ENCODE measurements at regions not wholly inside any gene's neighbourhood (a gene's known extent, or its start where the extent isn't known, plus 50 kb on each side); places are given as distances from the start of the nearest gene placed in this dataset.

DNA sequence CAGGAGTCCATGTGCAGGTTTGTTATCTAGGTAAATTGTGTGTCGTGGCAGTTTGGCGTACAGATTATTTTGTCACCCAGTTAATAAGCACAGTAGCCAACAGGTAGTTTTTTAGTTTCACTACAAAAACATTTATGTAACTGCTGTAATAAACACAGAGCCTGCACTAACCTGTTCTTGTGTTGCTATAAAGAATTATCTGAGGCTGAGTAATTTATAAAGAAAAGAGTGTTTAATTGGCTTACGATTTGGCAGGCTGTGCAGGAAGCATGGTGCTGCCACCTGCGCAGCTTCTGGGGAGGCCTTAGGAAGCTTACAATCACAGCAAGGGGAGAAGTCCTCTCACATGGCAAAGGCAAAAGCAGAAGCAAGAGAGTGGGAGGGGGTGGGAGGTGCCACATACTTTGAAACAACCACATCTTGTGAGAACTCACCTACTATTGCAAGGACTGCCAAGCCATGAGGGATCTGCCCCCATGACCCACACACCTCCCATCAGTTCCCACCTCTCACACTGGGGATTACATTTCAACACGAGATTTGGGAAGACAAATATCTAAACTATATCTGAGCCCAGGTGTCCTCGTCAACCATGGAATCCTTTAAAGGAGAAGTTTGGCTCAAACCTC, 266.4 kb upstream of the GRIP1 start (continued):
- TF ChIP-seq, protein P1, sequence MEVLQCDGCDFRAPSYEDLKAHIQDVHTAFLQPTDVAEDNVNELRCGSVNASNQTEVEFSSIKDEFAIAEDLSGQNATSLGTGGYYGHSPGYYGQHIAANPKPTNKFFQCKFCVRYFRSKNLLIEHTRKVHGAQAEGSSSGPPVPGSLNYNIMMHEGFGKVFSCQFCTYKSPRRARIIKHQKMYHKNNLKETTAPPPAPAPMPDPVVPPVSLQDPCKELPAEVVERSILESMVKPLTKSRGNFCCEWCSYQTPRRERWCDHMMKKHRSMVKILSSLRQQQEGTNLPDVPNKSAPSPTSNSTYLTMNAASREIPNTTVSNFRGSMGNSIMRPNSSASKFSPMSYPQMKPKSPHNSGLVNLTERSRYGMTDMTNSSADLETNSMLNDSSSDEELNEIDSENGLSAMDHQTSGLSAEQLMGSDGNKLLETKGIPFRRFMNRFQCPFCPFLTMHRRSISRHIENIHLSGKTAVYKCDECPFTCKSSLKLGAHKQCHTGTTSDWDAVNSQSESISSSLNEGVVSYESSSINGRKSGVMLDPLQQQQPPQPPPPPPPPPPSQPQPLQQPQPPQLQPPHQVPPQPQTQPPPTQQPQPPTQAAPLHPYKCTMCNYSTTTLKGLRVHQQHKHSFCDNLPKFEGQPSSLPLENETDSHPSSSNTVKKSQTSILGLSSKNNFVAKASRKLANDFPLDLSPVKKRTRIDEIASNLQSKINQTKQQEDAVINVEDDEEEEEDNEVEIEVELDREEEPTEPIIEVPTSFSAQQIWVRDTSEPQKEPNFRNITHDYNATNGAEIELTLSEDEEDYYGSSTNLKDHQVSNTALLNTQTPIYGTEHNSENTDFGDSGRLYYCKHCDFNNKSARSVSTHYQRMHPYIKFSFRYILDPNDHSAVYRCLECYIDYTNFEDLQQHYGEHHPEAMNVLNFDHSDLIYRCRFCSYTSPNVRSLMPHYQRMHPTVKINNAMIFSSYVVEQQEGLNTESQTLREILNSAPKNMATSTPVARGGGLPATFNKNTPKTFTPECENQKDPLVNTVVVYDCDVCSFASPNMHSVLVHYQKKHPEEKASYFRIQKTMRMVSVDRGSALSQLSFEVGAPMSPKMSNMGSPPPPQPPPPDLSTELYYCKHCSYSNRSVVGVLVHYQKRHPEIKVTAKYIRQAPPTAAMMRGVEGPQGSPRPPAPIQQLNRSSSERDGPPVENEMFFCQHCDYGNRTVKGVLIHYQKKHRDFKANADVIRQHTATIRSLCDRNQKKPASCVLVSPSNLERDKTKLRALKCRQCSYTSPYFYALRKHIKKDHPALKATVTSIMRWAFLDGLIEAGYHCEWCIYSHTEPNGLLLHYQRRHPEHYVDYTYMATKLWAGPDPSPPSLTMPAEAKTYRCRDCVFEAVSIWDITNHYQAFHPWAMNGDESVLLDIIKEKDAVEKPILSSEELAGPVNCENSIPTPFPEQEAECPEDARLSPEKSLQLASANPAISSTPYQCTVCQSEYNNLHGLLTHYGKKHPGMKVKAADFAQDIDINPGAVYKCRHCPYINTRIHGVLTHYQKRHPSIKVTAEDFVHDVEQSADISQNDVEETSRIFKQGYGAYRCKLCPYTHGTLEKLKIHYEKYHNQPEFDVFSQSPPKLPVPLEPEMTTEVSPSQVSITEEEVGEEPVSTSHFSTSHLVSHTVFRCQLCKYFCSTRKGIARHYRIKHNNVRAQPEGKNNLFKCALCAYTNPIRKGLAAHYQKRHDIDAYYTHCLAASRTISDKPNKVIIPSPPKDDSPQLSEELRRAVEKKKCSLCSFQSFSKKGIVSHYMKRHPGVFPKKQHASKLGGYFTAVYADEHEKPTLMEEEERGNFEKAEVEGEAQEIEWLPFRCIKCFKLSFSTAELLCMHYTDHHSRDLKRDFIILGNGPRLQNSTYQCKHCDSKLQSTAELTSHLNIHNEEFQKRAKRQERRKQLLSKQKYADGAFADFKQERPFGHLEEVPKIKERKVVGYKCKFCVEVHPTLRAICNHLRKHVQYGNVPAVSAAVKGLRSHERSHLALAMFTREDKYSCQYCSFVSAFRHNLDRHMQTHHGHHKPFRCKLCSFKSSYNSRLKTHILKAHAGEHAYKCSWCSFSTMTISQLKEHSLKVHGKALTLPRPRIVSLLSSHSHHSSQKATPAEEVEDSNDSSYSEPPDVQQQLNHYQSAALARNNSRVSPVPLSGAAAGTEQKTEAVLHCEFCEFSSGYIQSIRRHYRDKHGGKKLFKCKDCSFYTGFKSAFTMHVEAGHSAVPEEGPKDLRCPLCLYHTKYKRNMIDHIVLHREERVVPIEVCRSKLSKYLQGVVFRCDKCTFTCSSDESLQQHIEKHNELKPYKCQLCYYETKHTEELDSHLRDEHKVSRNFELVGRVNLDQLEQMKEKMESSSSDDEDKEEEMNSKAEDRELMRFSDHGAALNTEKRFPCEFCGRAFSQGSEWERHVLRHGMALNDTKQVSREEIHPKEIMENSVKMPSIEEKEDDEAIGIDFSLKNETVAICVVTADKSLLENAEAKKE (CRISPR knock-in tag; IDR thresholded peaks at IDR 0.05) = no peak
- no peak for TF ChIP-seq JUNB (IDR thresholded peaks at IDR 0.05; ENCODE audit: unreplicated experiment)

DNA sequence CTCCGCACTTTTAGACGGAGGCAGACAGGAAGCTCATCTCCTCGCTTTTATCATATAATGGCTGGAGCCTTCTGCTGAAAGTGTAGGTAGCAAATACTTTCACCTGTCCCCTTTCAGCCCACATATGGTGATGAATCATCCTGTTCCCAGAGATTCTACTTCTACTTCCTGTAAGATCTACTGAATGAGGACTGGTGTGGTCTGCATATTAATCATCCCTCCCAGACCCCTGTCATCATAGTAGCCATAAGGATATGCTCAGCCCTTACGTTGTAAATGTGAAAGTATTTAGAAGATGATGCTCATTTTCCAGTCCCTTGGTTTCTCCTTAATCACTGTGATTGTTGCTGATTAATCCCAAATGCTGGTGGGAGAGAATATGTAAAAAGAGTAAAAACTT, 268.2 kb upstream of the GRIP1 start:
- ATAC-seq = no peak
- H3F3A ChIP-seq (replicated peaks; ENCODE audit: low read depth) = no peaks in the 10 kb centered on the region
- Mint-ChIP-seq H3K4me3 (no peak overlapping the region), H3K27me3 (ENCODE audit: insufficient read depth, low read depth, poor library complexity) (no peaks in the 10 kb centered on the region), H3K36me3 (ENCODE audit: low read depth) (no peaks in the 10 kb centered on the region), H3K4me1 (peaks cover 32% of the 10 kb centered on the region), H3K9me3 (no peaks in the 10 kb centered on the region), H3K27ac (no peak overlapping the region)
- H3K27ac ChIP-seq (ENCODE audit: low read depth) = peak overlapping the region; percentile 46; the same call in 1 of the 2 replicates
- no peak overlapping the region for H3K4me2 ChIP-seq
- no peaks in the 10 kb centered on the region for H3K36me3 ChIP-seq (ENCODE audit: insufficient read depth)
- H3K9me2 ChIP-seq (ENCODE audit: insufficient read depth) = no peaks in the 10 kb centered on the region
- no peaks in the 10 kb centered on the region for H3K27me3 ChIP-seq (ENCODE audit: insufficient read depth)
- DNase-seq (ENCODE audit: low spot score) = no peak
- no peaks in the 10 kb centered on the region for H4K20me1 ChIP-seq (replicated peaks; ENCODE audit: insufficient read depth)
- peaks cover 21% of the 10 kb centered on the region for H3K4me1 ChIP-seq (ENCODE audit: insufficient read depth)
- no peak overlapping the region for H3K4me3 ChIP-seq
- H3K79me2 ChIP-seq (replicated peaks; ENCODE audit: insufficient read depth) = no peaks in the 10 kb centered on the region
- H2AFZ ChIP-seq = no peak overlapping the region
- TF ChIP-seq CREB1 (CRISPR knock-in tag; IDR thresholded peaks at IDR 0.05; ENCODE audit: low read depth) (no peak), EZH2 (IDR thresholded peaks at IDR 0.05; ENCODE audit: low read depth, unreplicated experiment) (no peak), POLR2AphosphoS5 (IDR thresholded peaks at IDR 0.05; ENCODE audit: low read depth) (no peak), JUNB (IDR thresholded peaks at IDR 0.05; ENCODE audit: unreplicated experiment) (no peak)
- TF ChIP-seq, protein P2, sequence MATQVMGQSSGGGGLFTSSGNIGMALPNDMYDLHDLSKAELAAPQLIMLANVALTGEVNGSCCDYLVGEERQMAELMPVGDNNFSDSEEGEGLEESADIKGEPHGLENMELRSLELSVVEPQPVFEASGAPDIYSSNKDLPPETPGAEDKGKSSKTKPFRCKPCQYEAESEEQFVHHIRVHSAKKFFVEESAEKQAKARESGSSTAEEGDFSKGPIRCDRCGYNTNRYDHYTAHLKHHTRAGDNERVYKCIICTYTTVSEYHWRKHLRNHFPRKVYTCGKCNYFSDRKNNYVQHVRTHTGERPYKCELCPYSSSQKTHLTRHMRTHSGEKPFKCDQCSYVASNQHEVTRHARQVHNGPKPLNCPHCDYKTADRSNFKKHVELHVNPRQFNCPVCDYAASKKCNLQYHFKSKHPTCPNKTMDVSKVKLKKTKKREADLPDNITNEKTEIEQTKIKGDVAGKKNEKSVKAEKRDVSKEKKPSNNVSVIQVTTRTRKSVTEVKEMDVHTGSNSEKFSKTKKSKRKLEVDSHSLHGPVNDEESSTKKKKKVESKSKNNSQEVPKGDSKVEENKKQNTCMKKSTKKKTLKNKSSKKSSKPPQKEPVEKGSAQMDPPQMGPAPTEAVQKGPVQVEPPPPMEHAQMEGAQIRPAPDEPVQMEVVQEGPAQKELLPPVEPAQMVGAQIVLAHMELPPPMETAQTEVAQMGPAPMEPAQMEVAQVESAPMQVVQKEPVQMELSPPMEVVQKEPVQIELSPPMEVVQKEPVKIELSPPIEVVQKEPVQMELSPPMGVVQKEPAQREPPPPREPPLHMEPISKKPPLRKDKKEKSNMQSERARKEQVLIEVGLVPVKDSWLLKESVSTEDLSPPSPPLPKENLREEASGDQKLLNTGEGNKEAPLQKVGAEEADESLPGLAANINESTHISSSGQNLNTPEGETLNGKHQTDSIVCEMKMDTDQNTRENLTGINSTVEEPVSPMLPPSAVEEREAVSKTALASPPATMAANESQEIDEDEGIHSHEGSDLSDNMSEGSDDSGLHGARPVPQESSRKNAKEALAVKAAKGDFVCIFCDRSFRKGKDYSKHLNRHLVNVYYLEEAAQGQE (IDR thresholded peaks at IDR 0.05; ENCODE audit: unreplicated experiment) = no peak
